HepG2 (cell line): ENCODE measurements at regions not wholly inside any gene's neighbourhood (a gene's known extent, or its start where the extent isn't known, plus 50 kb on each side); places are given as distances from the start of the nearest gene placed in this dataset.

ENCODE experiments used
- ATAC-seq: fragments of 200-7000 bp; cut with Tn5 transposase; 3 replicates; pipeline ENCODE4 v1.9.1; 2020; ENCODE audit warnings: mild to moderate bottlenecking, moderate library complexity
- BruUV-seq: library from RNA; stranded (reverse); fragments of 400-500 nt; replicated peaks from 2 replicates; lab custom pipeline; 2021; lab: Mats Ljungman, UMichigan
- CTCF ChIA-PET: fragments of 300-600 bp; formaldehyde crosslinking; extraction: SDS; loops from one replicate; lab custom pipeline; 2021; ENCODE audit warnings: low total read pairs, inconsistent platforms, low intra/inter-chr PET ratio; lab: Yijun Ruan, JAX
- POLR2A ChIA-PET: fragments of 350-600 bp; sonication (Branson Sonifier 250); formaldehyde crosslinking; loops from one replicate; lab custom pipeline; 2020; ENCODE audit warnings: antibody characterized with exemption, inconsistent platforms; lab: Yijun Ruan, JAX
- DNase-seq: peaks from one replicate; pipeline ENCODE4 v3.0.0-alpha.2; 2015; ENCODE audit warnings: low spot score
- FAIRE-seq: peaks from 3 replicates; lab custom pipeline; 2011; peaks lifted over from hg19 to GRCh38; lab: Jason Lieb, UNC
- H2AFZ ChIP-seq: one replicate; pipeline ENCODE4 v1.6.1; 2011; ENCODE audit warnings: low read length, inconsistent platforms
- H3K27ac ChIP-seq: fragments of 300-600 bp; 3 replicates; pipeline ENCODE4 v1.8.0; 2011; ENCODE audit warnings: mixed run types, mild to moderate bottlenecking, mixed read lengths, low read length, inconsistent platforms; ENCODE audit not compliant: insufficient read depth; ENCODE audit errors: extremely low read length
- H3K27me3 ChIP-seq, 2 experiments: fragments of 200-600 bp in 1 of 2; 2 replicates in 1 of 2; 3 replicates in 1 of 2; pipeline versions ENCODE4 v1.6.0 to v1.8.0; 2011; ENCODE audit warnings: low read length in 2 of 2, mild to moderate bottlenecking in 2 of 2, moderate library complexity in 2 of 2, inconsistent platforms in 1 of 2; ENCODE audit not compliant: insufficient read depth in 2 of 2, control insufficient read depth in 1 of 2
- H3K36me3 ChIP-seq, 2 experiments: fragments of 200-600 bp in 1 of 2; replicated peaks in 1 of 2; 2 replicates in 1 of 2; 3 replicates in 1 of 2; pipeline versions ENCODE4 v1.5.1 to v1.8.0; 2011; ENCODE audit warnings: low read length in 2 of 2, inconsistent platforms in 1 of 2; ENCODE audit not compliant: insufficient read depth in 2 of 2, control insufficient read depth in 1 of 2
- H3K4me1 ChIP-seq: 2 replicates; pipeline ENCODE4 v1.5.1; 2012; ENCODE audit warnings: low read length, inconsistent platforms; ENCODE audit not compliant: insufficient read depth
- H3K4me2 ChIP-seq: 2 replicates; pipeline ENCODE4 v1.6.0; 2011; ENCODE audit warnings: low read depth, low read length, inconsistent platforms
- H3K4me3 ChIP-seq, 3 experiments: fragments of 200-600 bp in 1 of 3; sonication (generic), shearing (Covaris generic) in 1 of 3; replicated peaks in 1 of 3; 2 replicates each; pipeline ENCODE4 v1.5.1; 2011 to 2016; ENCODE audit warnings: low read length in 3 of 3, inconsistent platforms in 2 of 3, low read depth in 2 of 3, mild to moderate bottlenecking in 2 of 3, control low read depth in 1 of 3, mixed read lengths in 1 of 3; ENCODE audit not compliant: insufficient read depth in 1 of 3
- H3K79me2 ChIP-seq: one replicate; pipeline ENCODE4 v1.6.1; 2011; ENCODE audit warnings: low read length, inconsistent platforms; ENCODE audit not compliant: insufficient read depth
- H3K9ac ChIP-seq: 2 replicates; pipeline ENCODE4 v1.6.0; 2011; ENCODE audit warnings: mild to moderate bottlenecking, low read depth, low read length, inconsistent platforms; ENCODE audit not compliant: insufficient read depth
- H3K9me3 ChIP-seq: 2 replicates; pipeline ENCODE4 v1.5.1; 2012; ENCODE audit warnings: mild to moderate bottlenecking, low read length
- H4K20me1 ChIP-seq: 2 replicates; pipeline ENCODE4 v1.6.0; 2011; ENCODE audit warnings: inconsistent platforms, mild to moderate bottlenecking, low read length, moderate library complexity; ENCODE audit not compliant: insufficient read depth
- FOXA1 ChIP-seq, 2 experiments: fragments of 450-650 bp in 1 of 2; sonication (generic) in 1 of 2; formaldehyde crosslinking in 1 of 2; IDR thresholded peaks; 2 replicates each; pipeline versions ENCODE4 v1.4.0 to v1.6.1; 2016 to 2020; ENCODE audit warnings: missing genetic modification reagents in 1 of 2
- RBAK ChIP-seq: sonication (generic); formaldehyde crosslinking; IDR thresholded peaks from 2 replicates; pipeline ENCODE4 v1.5.1; 2020; ENCODE audit warnings: mild to moderate bottlenecking, missing genetic modification reagents
- ZNF552 ChIP-seq: sonication (generic); formaldehyde crosslinking; IDR thresholded peaks from 2 replicates; pipeline ENCODE4 v1.9.0; 2022; ENCODE audit warnings: missing genetic modification reagents, mild to moderate bottlenecking, borderline replicate concordance
- ZNF761 ChIP-seq: sonication (generic); formaldehyde crosslinking; conservative IDR thresholded peaks from 2 replicates; pipeline ENCODE4 v1.4.0; 2020; ENCODE audit warnings: mild to moderate bottlenecking, missing genetic modification reagents
- ZNF777 ChIP-seq: sonication (generic); formaldehyde crosslinking; IDR thresholded peaks from 2 replicates; pipeline ENCODE4 v1.4.0; 2020; ENCODE audit warnings: missing genetic modification reagents
- WGBS: methylation state at CpG from one replicate; pipeline ENCODE4 v1.1.6; 2017; ENCODE audit warnings: low lambda C conversion rate; 5-methylcytosine and 5-hydroxymethylcytosine counted together
- in situ Hi-C: cut with HindIII; loops from 2 replicates; pipeline ENCODE4 v1.10.0; 2017; ENCODE audit warnings: low pct_unique_long_range_greater_than_20kb; ENCODE audit not compliant: extremely low pct_ligation_motif_present
- intact Hi-C: fragments of 100-400 bp; cut with micrococcal nuclease; formaldehyde crosslinking; loops from one replicate; pipeline ENCODE4 v1.10.0; 2022; ENCODE audit not compliant: unreplicated experiment
- TF ChIP-seq, protein P1 (sequence below): IDR thresholded peaks from 2 replicates; pipeline ENCODE4 v1.6.1; 2016; ENCODE audit warnings: low read depth, missing genetic modification reagents, missing compliant biosample characterization
- TF ChIP-seq, protein P2 (sequence below): sonication (generic); formaldehyde crosslinking; IDR thresholded peaks from 2 replicates; pipeline ENCODE4 v1.5.0; 2020; ENCODE audit warnings: missing genetic modification reagents
- TF ChIP-seq, protein P3 (sequence below): sonication (generic); formaldehyde crosslinking; IDR thresholded peaks from 2 replicates; pipeline ENCODE4 v1.4.0; 2020; ENCODE audit warnings: missing genetic modification reagents

DNA sequence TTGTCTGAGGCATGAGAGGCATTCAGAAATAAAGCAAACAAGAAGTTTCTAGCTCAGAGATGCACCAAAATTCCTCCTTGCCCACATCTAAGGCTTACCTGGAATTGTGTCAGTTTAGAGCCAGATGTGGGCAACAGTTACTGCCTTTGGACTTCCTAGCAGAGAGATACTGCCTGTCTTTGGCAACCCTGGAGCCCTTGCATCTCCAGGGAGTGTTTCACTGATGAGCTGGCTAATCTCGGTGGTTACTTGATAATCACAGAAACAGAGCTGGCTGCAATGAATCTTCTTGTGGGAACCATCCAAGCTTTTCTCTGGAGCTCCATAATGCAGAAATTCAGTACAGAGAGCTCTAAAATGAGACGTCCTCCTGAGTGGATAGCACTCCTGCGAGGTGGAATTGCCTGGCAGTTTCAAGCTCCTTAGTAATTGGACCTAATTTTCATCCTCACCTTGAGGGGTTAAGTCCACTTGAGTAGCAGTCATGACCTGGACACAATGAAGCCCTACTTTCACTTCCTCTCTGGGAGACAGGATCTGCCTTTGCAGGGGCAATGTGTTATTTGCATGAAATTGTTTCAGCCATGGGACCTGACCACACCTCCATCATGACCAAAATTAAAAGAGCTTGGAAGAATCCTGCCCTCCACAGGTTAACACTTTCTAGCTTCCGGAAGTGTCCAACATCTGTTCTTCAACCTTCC is 108.8 kb upstream of the ARHGAP5 start (continued):
- no peak for TF ChIP-seq FOXA1 (IDR thresholded peaks at IDR 0.05)
- 0 out of 2 replicates have a peak, but pooled peaks have one; percentile 18 for TF ChIP-seq FOXA1 (CRISPR knock-in tag; IDR thresholded peaks at IDR 0.05)
- TF ChIP-seq, protein P1, sequence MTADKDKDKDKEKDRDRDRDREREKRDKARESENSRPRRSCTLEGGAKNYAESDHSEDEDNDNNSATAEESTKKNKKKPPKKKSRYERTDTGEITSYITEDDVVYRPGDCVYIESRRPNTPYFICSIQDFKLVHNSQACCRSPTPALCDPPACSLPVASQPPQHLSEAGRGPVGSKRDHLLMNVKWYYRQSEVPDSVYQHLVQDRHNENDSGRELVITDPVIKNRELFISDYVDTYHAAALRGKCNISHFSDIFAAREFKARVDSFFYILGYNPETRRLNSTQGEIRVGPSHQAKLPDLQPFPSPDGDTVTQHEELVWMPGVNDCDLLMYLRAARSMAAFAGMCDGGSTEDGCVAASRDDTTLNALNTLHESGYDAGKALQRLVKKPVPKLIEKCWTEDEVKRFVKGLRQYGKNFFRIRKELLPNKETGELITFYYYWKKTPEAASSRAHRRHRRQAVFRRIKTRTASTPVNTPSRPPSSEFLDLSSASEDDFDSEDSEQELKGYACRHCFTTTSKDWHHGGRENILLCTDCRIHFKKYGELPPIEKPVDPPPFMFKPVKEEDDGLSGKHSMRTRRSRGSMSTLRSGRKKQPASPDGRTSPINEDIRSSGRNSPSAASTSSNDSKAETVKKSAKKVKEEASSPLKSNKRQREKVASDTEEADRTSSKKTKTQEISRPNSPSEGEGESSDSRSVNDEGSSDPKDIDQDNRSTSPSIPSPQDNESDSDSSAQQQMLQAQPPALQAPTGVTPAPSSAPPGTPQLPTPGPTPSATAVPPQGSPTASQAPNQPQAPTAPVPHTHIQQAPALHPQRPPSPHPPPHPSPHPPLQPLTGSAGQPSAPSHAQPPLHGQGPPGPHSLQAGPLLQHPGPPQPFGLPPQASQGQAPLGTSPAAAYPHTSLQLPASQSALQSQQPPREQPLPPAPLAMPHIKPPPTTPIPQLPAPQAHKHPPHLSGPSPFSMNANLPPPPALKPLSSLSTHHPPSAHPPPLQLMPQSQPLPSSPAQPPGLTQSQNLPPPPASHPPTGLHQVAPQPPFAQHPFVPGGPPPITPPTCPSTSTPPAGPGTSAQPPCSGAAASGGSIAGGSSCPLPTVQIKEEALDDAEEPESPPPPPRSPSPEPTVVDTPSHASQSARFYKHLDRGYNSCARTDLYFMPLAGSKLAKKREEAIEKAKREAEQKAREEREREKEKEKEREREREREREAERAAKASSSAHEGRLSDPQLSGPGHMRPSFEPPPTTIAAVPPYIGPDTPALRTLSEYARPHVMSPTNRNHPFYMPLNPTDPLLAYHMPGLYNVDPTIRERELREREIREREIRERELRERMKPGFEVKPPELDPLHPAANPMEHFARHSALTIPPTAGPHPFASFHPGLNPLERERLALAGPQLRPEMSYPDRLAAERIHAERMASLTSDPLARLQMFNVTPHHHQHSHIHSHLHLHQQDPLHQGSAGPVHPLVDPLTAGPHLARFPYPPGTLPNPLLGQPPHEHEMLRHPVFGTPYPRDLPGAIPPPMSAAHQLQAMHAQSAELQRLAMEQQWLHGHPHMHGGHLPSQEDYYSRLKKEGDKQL (CRISPR knock-in tag), result no peak
- TF ChIP-seq, all 625 proteins: peak for 23

DNA sequence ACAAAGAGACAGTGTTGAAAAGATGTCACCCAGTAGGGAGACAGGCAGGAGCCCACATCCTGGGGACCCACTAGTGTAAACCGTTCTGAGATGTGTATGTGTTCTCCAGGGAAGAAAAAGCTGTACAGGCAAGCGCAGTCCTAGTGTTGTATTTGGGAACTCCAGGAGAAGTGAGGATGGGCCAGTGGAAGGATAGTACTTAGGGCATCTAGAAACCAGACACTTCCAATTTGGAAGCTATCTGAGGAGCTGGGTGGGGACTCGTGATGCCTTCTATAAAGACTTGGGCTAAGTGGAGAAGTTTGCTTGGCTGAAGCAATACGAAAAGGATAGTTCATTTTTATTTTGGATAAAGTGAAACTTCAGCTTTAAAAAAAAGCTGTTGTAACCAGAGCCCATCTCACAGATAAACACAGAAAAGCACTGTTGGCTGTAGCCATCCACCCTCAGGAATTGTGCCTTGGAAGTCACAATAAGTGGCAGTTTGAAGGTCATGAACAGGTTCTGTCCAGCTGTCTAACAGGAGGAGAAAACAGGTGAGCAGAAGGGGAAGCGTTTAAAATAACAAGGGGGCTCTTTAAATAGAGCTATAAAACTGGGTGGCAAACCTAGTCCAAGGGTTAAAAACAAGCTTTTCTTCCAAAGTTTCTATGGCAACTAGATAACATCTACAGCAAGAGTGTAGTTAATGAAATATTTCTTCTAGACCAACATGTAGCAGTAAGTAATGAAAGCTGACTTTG is 108.0 kb upstream of the ARHGAP5 start:
- Histone ChIP-seq H3K9me3 (peaks cover 18% of the 10 kb centered on the region), H3K4me1 (peaks cover 53% of the 10 kb centered on the region), H3K36me3 (no peaks in the 10 kb centered on the region), H3K4me2 (0 out of 2 replicates have a peak overlapping the region, but pooled peaks have one; percentile 6), H3K27ac (no peak overlapping the region), H2AFZ (no peak overlapping the region), H3K9ac (no peak overlapping the region), H3K79me2 (no peaks in the 10 kb centered on the region), H4K20me1 (no peaks in the 10 kb centered on the region), H3K27me3 (no peaks in the 10 kb centered on the region), H3K4me3 (no peak overlapping the region)
- POLR2A ChIA-PET, result interaction anchor here (1.3 kb wide), 1 partner anchor 108 kb away, joined by 3 read pairs; the partner anchor contains the start of gene ARHGAP5
- peak; percentile 71 for DNase-seq
- ATAC-seq, result peak; percentile 9; the same call in 1 of the 3 replicates
- no peak for FAIRE-seq
- intact Hi-C loops, result loop anchor here (1.0 kb wide), 1 partner anchor 26 kb away; no protein-coding TSS in a partner anchor
- CTCF ChIA-PET, result no interaction called here
- 43% methylated on average over 5 of the region's 5 CpGs for WGBS
- no TSS peak for BruUV-seq
- in situ Hi-C loops, result no loop called here
- TF ChIP-seq ZNF777 (0 out of 2 replicates have a peak, but pooled peaks have one; percentile 29), ZNF552 (no peak), ZNF761 (0 out of 2 replicates have a peak, but pooled peaks have one; percentile 20), RBAK (CRISPR knock-in tag) (peak; percentile 63; the same call in 1 of the 2 replicates)
- TF ChIP-seq, protein P2, sequence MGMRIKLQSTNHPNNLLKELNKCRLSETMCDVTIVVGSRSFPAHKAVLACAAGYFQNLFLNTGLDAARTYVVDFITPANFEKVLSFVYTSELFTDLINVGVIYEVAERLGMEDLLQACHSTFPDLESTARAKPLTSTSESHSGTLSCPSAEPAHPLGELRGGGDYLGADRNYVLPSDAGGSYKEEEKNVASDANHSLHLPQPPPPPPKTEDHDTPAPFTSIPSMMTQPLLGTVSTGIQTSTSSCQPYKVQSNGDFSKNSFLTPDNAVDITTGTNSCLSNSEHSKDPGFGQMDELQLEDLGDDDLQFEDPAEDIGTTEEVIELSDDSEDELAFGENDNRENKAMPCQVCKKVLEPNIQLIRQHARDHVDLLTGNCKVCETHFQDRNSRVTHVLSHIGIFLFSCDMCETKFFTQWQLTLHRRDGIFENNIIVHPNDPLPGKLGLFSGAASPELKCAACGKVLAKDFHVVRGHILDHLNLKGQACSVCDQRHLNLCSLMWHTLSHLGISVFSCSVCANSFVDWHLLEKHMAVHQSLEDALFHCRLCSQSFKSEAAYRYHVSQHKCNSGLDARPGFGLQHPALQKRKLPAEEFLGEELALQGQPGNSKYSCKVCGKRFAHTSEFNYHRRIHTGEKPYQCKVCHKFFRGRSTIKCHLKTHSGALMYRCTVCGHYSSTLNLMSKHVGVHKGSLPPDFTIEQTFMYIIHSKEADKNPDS (CRISPR knock-in tag), result no peak
- TF ChIP-seq, protein P3, sequence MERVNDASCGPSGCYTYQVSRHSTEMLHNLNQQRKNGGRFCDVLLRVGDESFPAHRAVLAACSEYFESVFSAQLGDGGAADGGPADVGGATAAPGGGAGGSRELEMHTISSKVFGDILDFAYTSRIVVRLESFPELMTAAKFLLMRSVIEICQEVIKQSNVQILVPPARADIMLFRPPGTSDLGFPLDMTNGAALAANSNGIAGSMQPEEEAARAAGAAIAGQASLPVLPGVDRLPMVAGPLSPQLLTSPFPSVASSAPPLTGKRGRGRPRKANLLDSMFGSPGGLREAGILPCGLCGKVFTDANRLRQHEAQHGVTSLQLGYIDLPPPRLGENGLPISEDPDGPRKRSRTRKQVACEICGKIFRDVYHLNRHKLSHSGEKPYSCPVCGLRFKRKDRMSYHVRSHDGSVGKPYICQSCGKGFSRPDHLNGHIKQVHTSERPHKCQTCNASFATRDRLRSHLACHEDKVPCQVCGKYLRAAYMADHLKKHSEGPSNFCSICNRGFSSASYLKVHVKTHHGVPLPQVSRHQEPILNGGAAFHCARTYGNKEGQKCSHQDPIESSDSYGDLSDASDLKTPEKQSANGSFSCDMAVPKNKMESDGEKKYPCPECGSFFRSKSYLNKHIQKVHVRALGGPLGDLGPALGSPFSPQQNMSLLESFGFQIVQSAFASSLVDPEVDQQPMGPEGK (CRISPR knock-in tag), result peak; percentile 27; the same call in 1 of the 2 replicates
